ENCODE measurements at regions not wholly inside any gene's neighbourhood (a gene's known extent, or its start where the extent isn't known, plus 50 kb on each side); places are given as distances from the start of the nearest gene placed in this dataset.

- TF ChIP-seq POLR2AphosphoS5 (IDR thresholded peaks at IDR 0.05) = no peak
- TF ChIP-seq POLR2A (IDR thresholded peaks at IDR 0.05) = no peak
These were observed 270.5 kb upstream of the STT3B start for GRCh38 chr3:31262201-31262600.

Measured in prostate gland (tissue), 1 donor.